ENCODE measurements at regions not wholly inside any gene's neighbourhood (a gene's known extent, or its start where the extent isn't known, plus 50 kb on each side); places are given as distances from the start of the nearest gene placed in this dataset.
"Not testable (repeated sequence)": the region's sequence is repeated elsewhere in the genome, so short reads cannot be mapped to it uniquely, and the experiment has no call there.

GRCh38 chr13:63274772-63275171, 1859.1 kb upstream of the PCDH20 start:
- no peak for DNase-seq (ENCODE audit: low read depth, low spot score)

DNA sequence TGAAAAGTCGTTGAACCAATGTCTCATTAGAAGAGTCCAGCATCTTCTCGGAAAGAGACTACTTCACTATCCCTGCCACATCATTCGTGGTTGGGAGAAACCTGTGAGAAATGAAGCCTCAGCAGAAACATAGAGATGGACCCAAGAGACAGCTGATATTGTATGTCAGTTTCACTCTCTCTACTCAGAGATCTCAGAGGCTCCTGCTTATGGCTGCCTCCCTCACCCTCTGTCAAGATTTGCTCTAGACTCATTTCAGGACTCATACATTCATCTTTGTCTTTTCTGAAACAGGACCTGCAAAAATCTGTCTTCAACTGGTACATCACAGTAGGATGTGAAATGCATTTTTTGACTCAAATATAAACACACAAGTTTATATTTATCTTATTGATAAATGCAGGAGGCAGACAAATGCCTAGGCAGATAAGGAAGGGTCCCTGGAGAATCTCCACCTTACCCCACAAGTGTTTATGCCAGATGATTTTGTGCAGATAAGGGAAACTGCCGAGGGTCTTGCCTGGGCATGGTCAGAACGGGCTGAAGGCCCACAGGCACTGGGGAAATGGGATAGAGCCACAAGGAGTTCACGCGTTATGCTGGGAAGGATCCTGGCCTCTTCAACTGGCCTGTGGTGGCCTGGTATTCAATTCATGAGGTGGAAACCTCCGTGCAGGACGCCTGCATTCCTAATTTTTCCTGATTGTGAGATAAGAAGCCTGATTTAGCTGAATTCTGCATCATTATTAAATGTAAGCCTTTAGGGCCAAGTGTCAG, 1834.0 kb upstream of the PCDH20 start:
- no peak for DNase-seq (ENCODE audit: low read depth, low spot score)

- not testable (repeated sequence) for DNase-seq (ENCODE audit: low read depth, low spot score)
These were observed 1821.2 kb upstream of the PCDH20 start for GRCh38 chr13:63236667-63237396.

DNA sequence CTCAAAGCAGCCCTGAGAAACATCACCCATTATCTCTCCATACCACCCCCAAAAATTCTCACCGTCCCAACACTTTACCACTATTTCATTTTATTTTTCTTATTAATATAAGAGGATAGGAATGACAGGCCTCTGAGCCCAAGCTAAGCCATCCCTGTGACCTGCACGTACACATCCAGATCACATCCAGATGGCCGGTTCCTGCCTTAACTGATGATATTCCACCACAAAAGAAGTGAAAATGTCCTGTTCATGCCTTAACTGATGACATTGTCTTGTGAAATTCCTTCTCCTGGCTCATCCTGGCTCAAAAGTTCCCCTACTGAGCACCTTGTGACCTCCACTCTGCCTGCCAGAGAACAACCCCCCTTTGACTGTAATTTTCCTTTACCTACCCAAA, 1802.9 kb upstream of the PCDH20 start:
- not testable (repeated sequence) for DNase-seq (ENCODE audit: low read depth, low spot score)

DNA sequence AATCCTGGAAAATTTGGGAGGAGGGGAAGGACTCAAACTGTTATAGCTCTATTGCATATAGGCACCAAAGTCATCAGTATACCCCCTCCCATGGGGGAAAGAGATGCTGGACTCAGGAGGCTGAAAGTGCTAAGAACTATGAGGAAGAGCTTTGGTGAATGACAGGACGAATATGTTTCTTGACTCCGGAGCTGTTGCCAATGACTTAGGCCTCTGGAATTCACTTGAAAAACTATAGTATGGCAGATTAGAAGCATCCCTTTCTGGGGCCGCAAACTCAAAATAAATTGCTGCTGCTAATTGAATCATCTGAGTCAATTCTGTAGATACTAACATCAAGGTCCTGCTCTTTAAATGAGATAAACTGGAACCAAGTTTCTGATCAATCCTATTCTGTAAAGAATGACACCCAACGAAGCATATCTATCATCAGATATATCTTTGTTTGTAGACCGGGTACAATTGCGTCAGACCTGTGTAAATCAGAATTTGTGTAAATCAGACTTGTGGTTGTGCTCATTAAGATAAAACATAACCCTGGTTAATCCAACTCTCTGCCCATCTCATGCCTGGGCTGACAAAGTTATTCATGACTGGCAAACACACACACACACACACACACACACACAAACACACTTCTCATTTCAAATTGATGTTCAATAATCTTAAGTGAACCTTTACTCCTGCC, 1793.8 kb upstream of the PCDH20 start:
- DNase-seq (ENCODE audit: low read depth, low spot score), result no peak

GRCh38 chr13:63208826-63209225, 1793.2 kb upstream of the PCDH20 start:
- no peak for DNase-seq (ENCODE audit: low read depth, low spot score)

DNA sequence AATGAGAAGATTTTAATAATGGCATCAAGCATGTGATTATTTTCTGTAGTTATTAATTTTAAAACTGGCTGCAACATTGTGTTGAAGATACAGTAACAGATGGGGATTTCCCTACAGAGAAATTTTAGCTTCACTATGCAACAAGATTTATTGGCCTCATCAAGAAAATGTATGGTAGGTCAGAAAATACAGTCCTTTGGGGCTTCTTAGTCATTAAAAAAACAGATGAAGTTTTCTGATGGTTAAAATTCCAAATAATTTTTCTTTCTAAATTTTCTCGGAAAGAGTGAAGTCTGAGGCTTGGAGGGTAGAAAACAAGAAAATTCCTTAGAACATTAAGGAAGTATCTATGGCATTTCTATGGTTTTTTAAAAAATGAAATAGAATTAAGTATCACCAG, 1790.8 kb upstream of the PCDH20 start:
- peak; percentile 15 for DNase-seq (ENCODE audit: low read depth, low spot score)

GRCh38 chr13:63201493-63201892, 1785.8 kb upstream of the PCDH20 start:
- no peak for DNase-seq (ENCODE audit: low read depth, low spot score)

- DNase-seq (ENCODE audit: low read depth, low spot score), result no peak
These were observed 1783.9 kb upstream of the PCDH20 start for GRCh38 chr13:63199508-63199907.

DNA sequence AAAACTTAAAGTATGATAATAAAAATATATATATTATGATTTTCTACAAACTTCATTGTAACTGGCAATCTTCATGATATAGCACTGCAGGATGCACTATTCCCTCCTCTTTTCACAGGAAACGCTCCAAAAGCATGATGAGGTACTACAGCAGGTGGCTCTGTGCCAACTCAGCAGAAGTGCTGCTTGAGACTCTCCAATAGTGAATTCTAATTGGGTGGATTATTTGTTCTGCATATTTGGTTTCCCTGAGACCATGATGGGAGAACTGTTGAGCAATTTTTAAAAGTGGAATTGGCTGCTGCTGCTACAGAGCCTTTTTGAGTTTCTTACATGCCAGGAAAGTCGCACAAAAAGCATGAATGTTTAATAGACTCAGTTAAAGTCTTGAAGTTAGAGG, 1782.4 kb upstream of the PCDH20 start:
- no peak for DNase-seq (ENCODE audit: low read depth, low spot score)

- no peak for DNase-seq (ENCODE audit: low read depth, low spot score)
These were observed 1780.1 kb upstream of the PCDH20 start for GRCh38 chr13:63195726-63196125.

DNA sequence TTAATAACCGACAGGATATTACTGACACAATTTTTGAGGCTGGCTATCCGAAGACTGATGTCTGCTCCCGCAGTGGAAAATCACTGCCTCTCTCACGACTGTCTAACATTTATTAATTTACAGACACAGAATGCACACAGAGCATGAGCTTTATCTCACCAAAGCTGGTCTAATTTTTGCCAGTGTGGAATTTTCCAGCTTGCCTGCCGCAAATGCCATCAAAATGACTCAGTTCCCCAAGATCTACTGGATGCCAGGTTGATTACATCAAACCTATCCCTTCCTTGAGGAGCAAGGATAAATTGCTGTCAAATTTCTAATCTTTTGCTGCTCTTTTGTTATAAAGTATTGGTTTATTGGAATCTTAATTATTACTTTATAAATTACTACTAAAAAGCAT, 1775.1 kb upstream of the PCDH20 start:
- DNase-seq (ENCODE audit: low read depth, low spot score), result no peak

- DNase-seq (ENCODE audit: low read depth, low spot score), result no peak
These were observed 1774.6 kb upstream of the PCDH20 start for GRCh38 chr13:63190219-63190618.

- no peak for DNase-seq (ENCODE audit: low read depth, low spot score)
These were observed 1774.1 kb upstream of the PCDH20 start for GRCh38 chr13:63189712-63190111.

DNA sequence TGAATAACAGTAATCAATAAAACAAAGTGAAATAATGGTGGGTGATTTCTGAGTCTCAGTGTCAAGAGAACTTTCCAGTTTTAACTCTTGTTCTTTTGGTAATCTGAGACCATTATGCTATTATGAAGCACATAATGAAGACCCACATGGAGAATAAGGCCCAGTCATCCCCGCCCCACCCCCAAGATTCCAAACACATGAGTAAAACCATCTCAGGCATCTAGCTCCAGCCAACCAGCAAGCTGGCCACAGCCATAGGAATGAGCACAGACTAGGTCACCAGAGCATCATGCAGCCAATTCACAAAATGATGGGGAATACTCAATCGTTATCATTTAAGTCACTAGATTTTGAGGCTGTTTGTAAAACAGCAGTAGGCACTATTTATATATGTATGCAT, 1769.0 kb upstream of the PCDH20 start:
- no peak for DNase-seq (ENCODE audit: low read depth, low spot score)

DNA sequence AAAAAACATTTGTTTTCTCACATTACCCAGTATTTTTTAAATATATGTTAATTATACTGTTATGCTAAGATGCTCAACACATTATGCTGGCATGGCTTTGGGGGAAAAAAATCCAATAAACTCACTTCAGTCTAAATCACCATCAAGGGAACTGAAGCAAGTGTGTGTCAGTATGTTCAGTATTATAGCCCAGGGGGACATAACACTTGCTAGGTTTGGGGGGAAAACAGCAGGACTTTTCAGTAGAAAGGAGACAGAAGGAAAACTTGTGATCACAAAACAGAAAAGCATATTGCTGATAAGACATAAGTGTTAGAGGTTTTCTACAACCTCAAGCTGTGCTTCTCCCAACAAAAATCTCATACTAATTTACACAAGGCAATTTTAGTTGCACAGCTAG, 1759.9 kb upstream of the PCDH20 start:
- DNase-seq (ENCODE audit: low read depth, low spot score), result no peak

DNA sequence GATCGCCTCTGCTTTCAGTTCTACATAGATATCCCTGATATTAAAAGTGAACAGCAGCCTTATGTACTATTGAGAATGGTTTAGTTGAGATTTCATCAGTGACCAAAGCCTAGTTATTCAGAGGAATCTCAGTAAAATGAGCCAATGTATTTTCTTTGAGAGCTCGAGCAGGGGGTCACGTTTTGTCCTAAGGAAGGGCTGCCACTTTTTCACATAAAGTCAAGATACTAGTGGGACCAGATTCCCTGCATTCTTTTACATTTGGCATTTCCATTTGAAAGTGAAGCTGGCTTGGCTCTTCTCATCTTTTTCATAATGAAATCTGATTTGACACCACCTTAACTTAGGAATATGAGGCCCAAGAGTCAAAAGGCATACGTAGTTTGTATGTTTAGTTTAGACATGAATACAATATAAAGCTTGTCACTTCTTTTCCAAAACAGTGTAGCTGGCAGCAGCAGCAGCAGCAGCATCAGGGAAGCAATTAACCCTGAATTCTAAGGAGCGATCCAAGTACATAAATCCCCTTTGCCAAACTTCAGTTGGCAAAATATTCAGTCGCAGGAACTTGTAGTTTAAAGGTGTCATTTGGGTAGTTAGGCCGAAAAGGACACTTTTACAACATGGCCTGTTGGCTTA, 1752.2 kb upstream of the PCDH20 start:
- no peak for DNase-seq (ENCODE audit: low read depth, low spot score)

- DNase-seq (ENCODE audit: low read depth, low spot score), result no peak
These were observed 1750.7 kb upstream of the PCDH20 start for GRCh38 chr13:63166345-63166744.

- DNase-seq (ENCODE audit: low read depth, low spot score), result no peak
These were observed 1748.3 kb upstream of the PCDH20 start for GRCh38 chr13:63163903-63164302.

- DNase-seq (ENCODE audit: low read depth, low spot score), result no peak
These were observed 1745.6 kb upstream of the PCDH20 start for GRCh38 chr13:63161219-63161618.

DNA sequence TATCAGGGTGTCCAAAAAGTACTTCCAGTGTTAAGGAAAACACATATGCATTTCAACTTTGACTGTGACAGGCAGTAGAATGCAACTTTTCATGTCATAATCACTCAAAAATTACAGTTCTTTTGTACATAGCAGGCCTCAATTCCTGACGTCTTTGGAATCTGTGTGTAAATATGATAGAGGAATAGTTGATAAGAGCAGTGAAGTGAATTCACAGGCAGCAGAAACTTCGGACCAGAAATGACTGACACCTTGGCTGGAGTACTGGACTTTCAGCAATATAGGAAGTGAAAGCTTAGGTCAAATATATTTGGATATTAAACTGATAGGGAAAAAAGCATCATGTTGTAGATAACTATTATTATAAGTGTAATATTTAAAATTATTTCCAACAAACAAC, 1741.2 kb upstream of the PCDH20 start:
- no peak for DNase-seq (ENCODE audit: low read depth, low spot score)

- DNase-seq (ENCODE audit: low read depth, low spot score), result no peak
These were observed 1733.7 kb upstream of the PCDH20 start for GRCh38 chr13:63149375-63149774.

All from brain pericyte (primary cell).